NCI-H146 (cell line): ENCODE measurements at regions not wholly inside any gene's neighbourhood (a gene's known extent, or its start where the extent isn't known, plus 50 kb on each side); places are given as distances from the start of the nearest gene placed in this dataset.

Experiments used
- DNase-seq: peaks from one replicate; lab custom pipeline; 2025; lab: John Stamatoyannopoulos, UW

DNA sequence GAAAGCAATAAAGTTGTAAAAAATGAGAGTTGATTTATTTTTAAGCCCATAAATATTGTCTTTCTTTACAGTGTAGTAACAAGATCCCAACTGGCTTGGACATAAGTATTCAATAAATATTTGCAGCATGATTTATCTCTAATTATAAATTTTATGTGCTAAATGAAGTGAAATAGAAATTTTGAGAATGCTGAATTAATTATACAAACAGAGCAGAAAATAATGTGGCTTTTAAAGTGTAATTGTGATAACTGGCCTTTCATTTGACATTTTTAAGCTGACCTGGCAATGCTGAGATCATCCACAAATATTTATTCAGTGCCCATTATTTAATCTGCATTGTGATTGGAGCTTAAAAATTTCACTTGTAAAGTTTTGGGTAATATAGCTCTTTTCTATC, 201.6 kb upstream of the NAV3 start:
- no peak for DNase-seq

DNA sequence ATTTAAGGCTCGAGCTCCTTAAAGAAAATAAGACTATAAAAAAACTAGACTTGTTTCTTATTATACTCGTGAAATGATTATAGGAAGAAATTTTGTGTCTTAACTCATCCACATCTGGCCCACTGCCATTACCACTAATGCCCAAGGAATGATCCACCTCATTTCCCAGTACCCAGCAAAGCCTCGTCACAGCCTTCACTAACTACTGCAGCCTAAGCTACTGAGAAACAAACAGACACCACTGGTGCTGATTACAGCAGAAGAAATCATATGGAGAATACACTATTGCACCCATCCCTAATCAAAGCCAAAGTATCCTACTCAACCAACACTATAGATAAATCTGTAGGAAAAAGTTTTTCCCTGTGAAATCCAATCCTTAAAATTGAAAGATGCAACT, 205.3 kb upstream of the NAV3 start:
- DNase-seq, result no peak

DNA sequence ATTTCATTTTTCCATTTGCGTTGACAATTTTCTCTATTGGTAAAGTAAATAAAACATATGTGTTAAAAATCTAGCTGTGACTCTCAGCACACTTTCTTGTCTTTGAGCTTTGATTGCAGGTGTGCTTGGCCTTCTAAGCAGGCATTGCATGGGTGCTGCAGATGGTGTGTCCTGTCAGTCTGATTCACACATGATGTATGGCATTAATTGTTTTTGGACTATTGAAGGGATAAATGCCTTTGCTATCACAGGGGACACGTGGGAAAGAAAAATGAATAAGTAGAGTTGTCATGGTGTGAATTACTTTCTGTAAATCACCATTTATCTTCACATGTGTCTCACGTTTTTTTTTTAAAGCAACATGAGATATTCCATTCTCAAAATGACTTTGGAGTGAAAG, 211.3 kb upstream of the NAV3 start:
- DNase-seq, result no peak

DNA sequence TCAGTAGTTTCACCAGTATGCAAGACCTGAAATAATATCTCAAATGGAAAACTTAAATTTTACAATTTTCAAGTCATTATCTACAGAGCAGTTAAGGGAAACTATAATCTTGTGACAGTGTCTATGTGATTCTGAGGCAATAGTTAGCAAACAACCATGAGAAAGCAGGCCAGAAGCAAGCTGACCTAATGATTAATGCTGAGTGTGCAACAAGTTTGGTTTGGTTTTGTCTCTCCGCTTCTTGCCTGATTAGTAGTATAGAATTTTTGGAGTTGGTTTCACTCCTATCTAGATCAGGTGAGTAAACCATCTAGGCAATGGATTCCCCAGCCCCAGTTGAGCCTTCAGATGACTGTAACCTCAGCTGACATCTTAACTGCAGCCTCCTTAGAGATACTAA, 212.9 kb upstream of the NAV3 start:
- no peak for DNase-seq

DNA sequence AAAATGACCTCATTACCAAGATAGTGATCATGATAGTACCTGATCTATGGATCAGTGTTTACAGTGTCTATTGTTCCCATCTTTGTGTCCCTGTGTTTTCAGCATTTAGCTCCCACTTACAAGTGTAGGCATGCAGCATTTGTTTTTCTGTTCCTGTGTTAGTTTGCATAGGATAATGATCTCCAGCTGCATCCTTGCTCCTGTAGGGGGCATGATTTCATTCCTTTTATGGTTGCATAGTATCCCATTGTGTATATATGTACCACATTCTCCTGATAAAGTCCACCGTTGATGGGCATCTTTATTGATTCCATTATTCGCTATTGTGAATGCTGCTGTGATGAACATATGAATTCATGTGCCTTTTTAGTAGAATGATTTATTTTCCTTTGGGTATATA, 215.4 kb upstream of the NAV3 start:
- DNase-seq, result peak; percentile 2

DNA sequence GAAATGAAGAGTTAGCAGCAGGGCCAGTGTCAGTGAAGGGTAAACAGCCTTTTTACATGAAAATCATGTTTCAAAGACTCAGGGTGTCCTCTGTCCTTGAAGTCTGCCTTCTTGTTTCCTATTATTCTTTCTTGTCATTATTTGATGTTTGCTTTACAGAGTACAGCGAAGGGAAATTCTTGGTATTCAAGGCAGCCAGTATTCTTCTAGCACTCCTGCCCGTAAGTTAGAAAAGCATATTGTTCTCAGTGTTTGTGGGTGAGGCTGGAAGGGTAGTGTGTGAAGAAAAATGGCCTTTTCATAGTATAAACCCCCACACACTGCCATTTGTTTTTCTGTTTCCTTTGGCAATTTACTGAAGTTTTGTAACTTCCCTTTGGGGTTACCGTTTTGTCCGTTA, 217.3 kb upstream of the NAV3 start:
- no peak for DNase-seq

DNA sequence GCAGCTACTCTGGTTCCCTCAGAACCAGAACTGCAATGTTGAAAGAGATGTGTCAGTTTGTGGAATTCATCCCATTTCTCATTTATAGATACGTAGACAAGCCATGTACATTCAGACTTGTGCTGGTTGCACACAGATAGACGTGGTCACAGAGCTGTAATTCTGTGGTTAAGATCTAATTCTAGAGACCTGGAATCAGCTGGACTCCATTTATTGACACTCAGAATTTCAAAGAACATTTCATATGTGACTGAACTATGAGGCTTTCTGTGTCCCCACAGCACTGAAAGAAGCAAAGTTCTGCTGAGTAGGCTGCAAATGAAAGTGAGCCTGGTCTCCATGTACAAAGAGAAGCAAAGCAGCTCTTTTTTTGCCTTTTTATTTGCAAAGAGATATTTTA, 220.2 kb upstream of the NAV3 start:
- no peak for DNase-seq

DNA sequence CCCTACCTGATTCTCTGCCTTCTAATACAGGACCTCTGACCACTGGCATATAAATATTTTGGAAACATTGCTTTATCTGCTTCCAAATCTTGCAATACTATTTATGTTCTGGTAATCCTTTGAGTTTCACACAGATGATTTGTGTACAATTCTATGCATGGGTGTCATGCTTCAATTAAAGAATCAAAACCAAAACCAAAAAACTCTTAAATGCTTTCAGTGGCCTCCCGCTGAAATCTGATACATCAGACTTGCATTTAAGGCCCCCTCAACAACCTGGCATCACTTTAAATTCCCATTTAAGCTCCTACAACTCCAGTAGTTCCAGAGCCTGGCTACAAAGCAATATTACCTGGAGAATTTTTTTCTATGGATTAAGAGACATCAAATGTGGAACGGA, 221.7 kb upstream of the NAV3 start:
- DNase-seq, result no peak

DNA sequence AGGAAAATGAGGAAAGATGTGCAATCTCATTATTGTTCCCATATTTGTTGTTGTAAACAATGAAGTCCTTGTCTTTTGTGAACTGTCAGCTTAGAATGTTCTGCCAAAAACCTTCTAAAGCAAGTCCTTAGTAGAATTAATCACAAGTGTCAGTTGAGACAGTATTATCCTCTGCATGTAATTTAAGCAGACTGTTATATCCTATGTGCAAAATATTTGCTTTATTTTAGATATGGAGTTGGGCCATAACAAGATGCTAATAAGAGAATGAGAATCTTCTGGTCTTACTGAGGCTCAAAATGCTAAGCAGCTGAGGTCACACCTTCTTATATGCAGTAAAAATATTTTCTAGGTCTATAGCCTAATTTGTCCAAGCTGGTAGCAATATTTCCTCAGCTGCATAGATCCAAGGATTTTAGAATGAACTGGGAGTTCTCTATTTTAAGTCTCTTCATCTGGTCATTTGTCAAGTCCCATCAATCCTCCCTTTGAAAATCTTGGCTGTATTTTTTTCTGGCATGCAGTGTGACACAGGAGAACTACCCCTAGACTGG, 222.3 kb upstream of the NAV3 start:
- DNase-seq, result no peak

DNA sequence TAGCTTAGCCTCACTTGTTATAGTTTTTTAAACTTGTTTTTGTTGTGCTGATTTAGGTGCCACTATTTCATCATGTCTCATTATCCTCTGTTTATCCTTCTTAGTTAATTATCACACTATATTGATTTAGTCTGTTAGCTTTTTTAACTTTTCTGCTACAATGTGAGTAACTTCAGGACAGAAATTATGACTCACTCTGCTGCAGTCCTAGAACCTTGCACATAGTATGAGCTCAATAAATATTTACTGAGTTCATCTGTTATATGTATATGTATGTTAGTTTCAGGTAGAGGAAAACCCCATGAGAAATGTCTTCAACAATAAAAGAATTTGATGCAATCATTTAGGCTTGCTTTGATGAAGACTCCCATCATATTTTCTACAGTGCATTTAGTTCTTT, 224.3 kb upstream of the NAV3 start:
- no peak for DNase-seq

DNA sequence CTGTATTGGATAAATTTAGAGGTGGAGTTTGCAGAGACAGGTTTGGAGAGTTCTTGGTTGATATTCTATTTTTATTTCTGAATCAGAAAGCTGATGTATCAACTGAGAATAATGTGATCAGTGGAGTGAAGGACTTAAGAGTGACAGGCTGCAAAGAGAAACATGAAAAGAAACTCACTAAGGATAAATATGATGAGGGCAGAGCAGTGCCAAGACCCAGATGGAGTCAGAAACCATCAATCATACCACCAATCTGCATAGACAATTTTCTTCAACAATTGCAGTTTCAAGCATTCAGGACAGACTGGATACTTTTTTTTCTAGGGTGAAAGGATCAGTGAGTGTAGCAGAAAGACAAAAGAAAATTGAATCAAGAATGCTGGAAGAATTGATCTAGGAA, 226.7 kb upstream of the NAV3 start:
- no peak for DNase-seq

DNA sequence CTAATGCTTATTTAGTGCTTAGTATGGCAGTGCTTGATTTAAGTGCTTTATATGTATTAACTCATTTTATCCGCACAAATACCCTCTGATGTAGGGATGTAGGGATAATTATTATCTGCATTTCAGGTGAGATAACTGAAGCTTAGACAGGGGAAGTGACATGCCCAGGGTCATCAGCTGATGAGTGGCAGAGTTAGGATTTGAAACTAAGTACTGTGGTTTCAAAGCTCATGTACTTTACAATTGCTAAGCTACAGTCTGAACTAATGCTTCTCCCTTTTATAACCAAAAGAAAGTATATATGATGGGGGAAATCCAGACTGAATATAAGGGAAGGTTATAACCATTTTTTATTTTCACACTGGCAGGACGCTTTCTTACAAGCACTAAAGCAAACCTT, 229.6 kb upstream of the NAV3 start:
- no peak for DNase-seq

DNA sequence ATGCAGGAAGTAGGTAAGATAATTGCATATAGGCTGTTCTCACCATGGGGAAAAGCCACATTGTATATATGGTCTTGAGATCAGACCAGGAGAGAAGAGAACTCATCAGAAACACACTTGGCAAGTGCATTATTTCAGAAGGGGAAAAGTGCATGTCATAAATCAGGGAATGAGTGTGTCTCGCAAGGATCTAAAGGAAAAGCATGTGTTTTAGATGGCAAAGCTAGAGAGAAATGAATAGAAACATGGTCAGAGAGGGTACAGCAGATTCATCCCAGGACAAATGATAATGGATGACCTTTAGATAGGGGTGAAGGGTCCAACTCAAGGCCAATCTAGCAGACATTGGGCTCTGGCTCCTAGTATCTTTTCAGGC, 230.2 kb upstream of the NAV3 start:
- no peak for DNase-seq

DNA sequence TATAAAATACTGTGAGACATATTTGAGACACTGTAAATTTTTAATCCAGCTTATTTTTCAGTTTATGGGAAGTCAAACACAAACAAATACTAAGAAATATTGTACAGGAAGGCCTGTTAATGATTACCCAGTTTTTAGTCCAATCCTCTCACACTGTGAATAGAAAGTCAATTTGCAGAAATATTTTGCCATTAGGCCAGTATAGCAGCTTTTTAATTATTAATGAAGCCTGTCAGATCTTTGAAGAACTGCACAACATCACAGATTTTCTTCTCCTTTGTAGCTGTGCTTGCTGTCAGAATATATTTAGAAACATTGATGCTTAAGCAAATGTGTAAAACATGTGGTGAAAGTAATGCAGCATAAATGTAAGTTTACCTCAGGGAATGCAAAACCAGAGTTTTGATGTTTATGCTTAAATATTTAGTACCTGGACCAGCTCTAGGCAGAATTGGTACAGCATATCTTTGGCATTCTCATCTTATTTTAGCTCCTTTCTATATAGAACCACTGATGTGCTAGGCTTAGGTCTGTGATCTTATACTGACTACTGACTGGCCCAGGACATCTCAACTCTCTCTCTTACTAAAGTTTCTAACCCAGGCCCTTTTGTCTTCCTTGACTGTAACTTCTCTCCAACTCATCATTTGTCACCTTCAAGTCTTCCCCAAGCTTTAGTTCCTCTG, 230.8 kb upstream of the NAV3 start:
- DNase-seq, result no peak

DNA sequence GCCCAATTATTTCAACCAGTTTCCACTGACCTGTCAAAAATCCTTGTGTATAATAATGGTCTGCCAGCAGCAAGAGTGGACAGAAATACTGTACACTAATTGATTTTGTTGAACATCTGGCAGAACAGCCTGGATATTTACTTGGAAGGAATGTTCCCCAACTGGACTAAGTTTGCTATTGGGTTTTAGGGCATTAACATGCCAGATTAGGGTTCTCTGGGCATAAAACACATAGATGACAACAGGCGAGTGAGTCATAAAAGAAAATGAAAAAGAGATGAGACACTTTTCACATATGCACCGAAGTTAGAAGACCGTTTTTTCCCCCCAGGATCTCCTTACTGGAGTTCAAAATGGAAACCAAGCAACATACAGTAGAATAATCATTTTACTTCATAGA, 236.3 kb upstream of the NAV3 start:
- DNase-seq, result no peak

DNA sequence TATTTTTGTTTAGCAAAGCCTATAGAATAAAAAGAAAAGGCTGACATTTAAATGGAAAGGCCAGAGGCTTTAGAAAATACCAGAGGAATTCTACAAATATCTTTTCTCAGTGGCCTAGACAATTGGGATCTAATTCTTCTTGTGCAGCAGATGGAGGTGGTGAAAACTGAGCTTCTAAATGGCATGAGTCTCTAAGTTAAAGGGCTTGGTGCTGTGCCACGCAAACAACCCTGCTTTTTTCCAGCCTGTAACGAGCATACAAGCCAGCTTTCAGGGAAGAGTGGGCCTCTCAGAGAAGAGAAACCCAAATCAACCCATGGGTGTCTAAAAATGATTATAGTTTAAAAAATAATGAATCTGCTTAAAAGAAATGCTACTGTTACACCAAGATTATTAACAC, 237.9 kb upstream of the NAV3 start:
- DNase-seq, result no peak

DNA sequence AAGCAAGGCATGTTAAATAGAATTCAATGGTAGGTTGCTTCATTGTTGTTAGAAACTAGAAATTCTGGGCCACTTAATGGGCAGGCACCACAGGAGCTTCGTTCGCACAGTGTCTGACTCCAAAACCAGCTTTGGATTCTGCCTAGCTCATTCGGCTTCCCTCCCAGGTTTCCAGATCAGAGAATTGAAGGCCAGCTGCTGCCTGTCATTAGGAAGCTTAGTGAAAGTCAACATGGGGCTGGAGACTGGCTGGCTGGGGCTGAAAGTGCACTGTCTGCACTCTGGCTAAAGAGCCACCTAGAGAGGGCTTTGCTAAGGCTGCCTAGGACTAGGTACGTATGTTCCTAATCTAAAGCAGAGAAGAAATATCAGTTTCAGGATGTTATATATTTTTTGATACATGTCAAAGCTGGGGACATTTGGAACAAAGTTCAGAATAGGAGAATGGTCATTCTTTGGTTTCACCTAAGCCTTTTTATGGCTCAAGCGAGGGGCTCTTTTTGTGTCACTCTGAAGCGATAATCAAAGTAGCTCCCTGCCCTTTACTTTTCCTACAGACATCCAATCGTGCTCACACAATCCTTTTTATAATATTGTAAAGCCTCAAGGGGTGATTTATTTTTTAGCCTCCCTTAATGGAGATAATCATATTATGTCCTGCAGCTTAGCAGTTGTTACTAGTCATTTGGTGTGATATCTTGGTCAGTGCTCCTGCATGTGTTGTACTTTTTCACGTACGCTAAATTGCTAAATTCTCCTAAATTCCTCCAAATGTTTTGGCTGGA, 238.5 kb upstream of the NAV3 start:
- DNase-seq, result peak; percentile 39

DNA sequence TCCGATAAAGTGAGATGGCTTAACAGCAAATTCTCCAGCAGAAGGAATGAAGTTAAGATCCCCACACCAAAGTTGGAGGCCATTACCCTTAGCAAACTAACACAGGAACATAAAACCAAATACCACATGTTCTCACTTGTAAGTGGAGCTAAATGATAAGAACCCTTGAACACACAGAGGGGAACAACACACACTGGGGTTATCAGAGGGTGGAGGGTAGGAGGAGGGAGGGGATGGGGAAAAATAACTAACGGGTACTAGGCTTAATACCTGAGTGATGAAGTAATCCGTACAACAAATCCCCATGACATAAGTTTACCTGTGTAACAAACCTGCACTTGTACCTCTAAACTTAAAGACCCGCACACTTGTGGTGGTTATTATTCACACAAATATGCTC, 240.4 kb upstream of the NAV3 start:
- no peak for DNase-seq

DNA sequence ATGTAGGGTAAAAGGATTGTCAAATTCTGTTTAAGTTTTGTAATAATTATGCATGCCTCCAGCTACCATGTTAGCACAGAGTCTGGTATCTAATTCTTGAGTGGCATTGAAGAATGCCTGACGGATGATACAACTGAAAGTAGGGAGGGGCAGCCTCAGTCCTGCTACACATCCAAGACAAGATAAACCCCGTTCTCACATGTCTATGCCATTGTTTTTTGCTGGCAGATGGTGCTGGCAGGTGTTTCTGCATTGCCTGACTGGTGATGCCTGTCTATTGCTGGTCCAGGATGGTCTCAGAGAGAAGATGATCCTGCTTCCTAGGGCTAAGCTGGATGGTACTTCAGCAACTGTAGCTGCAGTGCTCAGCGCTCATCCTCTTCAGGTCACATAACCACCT, 245.8 kb upstream of the NAV3 start:
- DNase-seq, result peak; percentile 1

DNA sequence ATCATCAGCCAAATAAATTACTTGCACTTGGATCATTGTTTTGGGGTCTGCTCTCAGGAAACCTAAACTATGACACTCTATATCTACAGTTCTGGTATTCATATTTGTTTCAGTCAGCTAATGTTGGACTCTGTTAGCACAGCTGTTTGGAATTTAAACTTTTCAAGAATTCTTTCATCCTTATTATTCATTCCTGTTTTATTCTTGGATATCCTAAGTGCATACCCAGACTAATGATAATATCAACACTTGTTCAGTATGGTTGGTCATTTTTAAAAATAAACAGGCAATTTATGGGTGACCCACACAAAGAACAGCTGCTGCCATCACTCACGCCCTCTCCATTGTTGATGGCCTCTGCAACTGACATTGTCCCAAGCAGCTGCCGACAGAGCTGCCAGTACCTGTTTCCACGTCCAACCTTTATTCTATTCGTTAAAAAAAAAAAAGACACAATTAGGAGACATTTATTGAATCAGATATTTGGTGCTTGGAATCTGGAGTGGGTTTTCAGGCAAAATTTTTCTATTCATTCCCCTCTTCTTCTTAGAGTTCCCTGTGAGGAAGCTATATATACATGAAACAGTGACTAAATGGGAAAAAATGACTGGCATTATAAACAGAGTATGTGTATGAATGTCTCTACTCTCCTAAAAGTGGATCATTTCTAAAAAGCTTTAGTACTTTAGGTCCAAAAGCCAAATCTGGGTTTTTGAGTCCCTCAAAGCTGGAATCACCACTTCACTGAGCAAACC, 252.1 kb upstream of the NAV3 start:
- peak; percentile 13 for DNase-seq

DNA sequence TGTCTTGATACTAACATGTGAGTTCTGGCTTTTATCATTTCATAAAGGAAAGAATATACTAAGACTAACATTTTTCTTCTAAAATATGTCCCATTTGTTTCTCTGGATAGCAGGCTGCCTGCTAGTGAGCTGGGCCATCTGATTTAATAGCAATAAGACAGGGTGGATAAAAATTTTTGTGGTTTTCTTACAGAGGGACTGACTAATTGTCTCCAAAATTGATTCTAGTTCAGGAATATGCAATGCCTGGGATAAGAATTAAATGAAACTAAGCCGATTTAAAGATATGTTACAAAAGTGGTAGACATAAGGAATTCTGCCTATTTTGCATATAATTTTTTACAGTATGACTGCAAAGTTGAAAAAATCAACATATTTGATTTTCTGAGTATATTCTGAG, 252.9 kb upstream of the NAV3 start:
- DNase-seq, result no peak

DNA sequence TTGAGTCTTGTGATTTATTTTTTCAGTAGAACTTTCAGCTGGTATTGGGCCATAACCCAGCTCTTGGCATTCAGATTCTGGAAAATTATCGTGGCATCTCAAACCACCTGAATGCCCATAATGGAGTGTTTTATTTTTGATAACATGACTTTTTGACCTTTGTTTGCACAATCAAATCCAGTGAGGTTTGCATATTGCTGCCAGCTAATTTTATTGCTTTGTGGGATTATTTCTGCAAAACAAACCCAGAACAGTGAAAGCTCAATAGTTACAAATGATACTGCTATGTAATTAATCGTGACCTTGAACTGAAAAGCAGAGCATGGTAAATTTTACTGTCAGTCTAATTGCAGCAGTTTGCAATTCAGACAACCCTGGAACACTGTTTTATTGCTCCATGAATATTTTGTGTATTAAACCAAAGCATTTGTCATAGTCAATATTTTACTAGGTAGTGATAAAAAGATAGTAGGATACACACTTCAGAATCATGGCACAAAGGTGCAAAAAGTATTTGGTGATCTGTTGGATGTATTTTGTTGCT, 255.2 kb upstream of the NAV3 start:
- no peak for DNase-seq

DNA sequence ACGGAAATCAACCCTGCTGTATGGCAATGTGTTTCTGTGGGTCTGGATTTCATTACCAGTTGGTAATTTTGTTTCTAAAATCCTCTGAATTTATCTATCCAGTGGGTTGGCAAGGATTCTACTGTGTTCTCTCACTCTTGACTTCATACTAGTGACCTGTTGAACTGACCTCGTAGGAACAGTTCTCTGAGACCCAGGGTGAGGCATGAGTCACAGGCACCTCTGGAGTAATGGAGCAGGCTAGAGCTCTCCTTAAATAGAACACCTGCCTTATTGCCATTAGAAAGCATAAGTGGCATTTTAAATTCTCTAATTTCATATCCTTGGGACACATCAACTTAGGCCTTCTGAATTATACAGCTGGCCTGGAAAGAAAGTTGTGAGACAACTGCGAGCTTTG, 258.3 kb upstream of the NAV3 start:
- no peak for DNase-seq
